IMR-90 (cell line): ENCODE measurements at regions not wholly inside any gene's neighbourhood (a gene's known extent, or its start where the extent isn't known, plus 50 kb on each side); places are given as distances from the start of the nearest gene placed in this dataset.

Experiments
- ATAC-seq: fragments of 200-7000 bp; cut with Tn5 transposase; 2 replicates; pipeline ENCODE4 v1.9.1; 2020; ENCODE audit warnings: low read depth, mild to moderate bottlenecking, moderate library complexity
- BruUV-seq: library from RNA; stranded (reverse); fragments of 400-500 nt; replicated peaks from 2 replicates; lab custom pipeline; 2021; lab: Mats Ljungman, UMichigan
- CTCF ChIA-PET: fragments of 300-600 bp; formaldehyde crosslinking; extraction: SDS; loops from one replicate; lab custom pipeline; 2021; ENCODE audit warnings: antibody characterized with exemption; lab: Yijun Ruan, JAX
- POLR2A ChIA-PET: fragments of 300-600 bp; sonication (Branson Sonifier 250); formaldehyde crosslinking; loops from one replicate; lab custom pipeline; 2022; ENCODE audit warnings: antibody characterized with exemption; ENCODE audit not compliant: unreplicated experiment; lab: Charles Lee
- DNase-seq: peaks from one replicate; pipeline ENCODE4 v3.0.0; 2013
- H2AFZ ChIP-seq: replicated peaks from 2 replicates; pipeline ENCODE3; 2013; ENCODE audit warnings: low read length, mild to moderate bottlenecking; ENCODE audit not compliant: poor library complexity
- H2AK5ac ChIP-seq: 2 replicates; pipeline ENCODE4 v1.6.1; 2013; ENCODE audit warnings: low read depth, low read length, inconsistent platforms
- H2AK9ac ChIP-seq: replicated peaks from 2 replicates; pipeline ENCODE3; 2013; ENCODE audit warnings: mild to moderate bottlenecking, low read depth, low read length, moderate library complexity; ENCODE audit not compliant: poor library complexity
- H2BK120ac ChIP-seq: 2 replicates; pipeline ENCODE4 v1.6.1; 2013; ENCODE audit warnings: low read depth, low read length, inconsistent platforms
- H2BK15ac ChIP-seq: 3 replicates; pipeline ENCODE4 v1.6.1; 2013; ENCODE audit warnings: low read depth, low read length, inconsistent platforms
- H2BK20ac ChIP-seq: 2 replicates; pipeline ENCODE4 v1.6.1; 2013; ENCODE audit warnings: low read depth, mild to moderate bottlenecking, inconsistent platforms, low read length, moderate library complexity
- H2BK5ac ChIP-seq: 2 replicates; pipeline ENCODE4 v1.6.1; 2013; ENCODE audit warnings: mild to moderate bottlenecking, low read depth, low read length, inconsistent platforms; ENCODE audit not compliant: poor library complexity, severe bottlenecking
- H3K14ac ChIP-seq: replicated peaks from 2 replicates; pipeline ENCODE4 v1.6.1; 2013; ENCODE audit warnings: low read depth, low read length, inconsistent platforms
- H3K18ac ChIP-seq: 2 replicates; pipeline ENCODE4 v1.6.1; 2013; ENCODE audit warnings: low read depth, low read length, control low read depth
- H3K23ac ChIP-seq: 2 replicates; pipeline ENCODE4 v1.6.1; 2013; ENCODE audit warnings: low read depth, low read length, inconsistent platforms
- H3K27ac ChIP-seq: 2 replicates; pipeline ENCODE4 v1.5.1; 2013; ENCODE audit warnings: mild to moderate bottlenecking, control low read depth, low read length; ENCODE audit not compliant: insufficient read depth
- H3K27me3 ChIP-seq: 2 replicates; pipeline ENCODE4 v1.6.1; 2013; ENCODE audit warnings: low read length; ENCODE audit not compliant: control insufficient read depth, insufficient read depth
- H3K36me3 ChIP-seq: 2 replicates; pipeline ENCODE4 v1.6.1; 2013; ENCODE audit warnings: low read length, mixed read lengths; ENCODE audit not compliant: control insufficient read depth, insufficient read depth
- H3K4ac ChIP-seq: 2 replicates; pipeline ENCODE4 v1.6.1; 2013; ENCODE audit warnings: low read depth, low read length, inconsistent platforms
- H3K4me1 ChIP-seq: 2 replicates; pipeline ENCODE4 v1.6.1; 2013; ENCODE audit warnings: low read length, mixed read lengths; ENCODE audit not compliant: control insufficient read depth, insufficient read depth
- H3K4me2 ChIP-seq: 2 replicates; pipeline ENCODE4 v1.6.1; 2013; ENCODE audit warnings: low read depth, mild to moderate bottlenecking, control low read depth, low read length, moderate library complexity
- H3K4me3 ChIP-seq: 2 replicates; pipeline ENCODE4 v1.5.1; 2013; ENCODE audit warnings: low read depth, mild to moderate bottlenecking, control low read depth, low read length, moderate library complexity; ENCODE audit not compliant: insufficient read depth
- H3K56ac ChIP-seq: 2 replicates; pipeline ENCODE4 v1.6.1; 2013; ENCODE audit warnings: low read length, inconsistent platforms; ENCODE audit not compliant: insufficient read depth; ENCODE audit errors: extremely low read depth
- H3K79me1 ChIP-seq, 2 experiments: 2 replicates each; pipeline ENCODE4 v1.6.1; 2013; ENCODE audit warnings: low read length in 2 of 2, inconsistent platforms in 1 of 2, low read depth in 1 of 2
- H3K9ac ChIP-seq: 2 replicates; pipeline ENCODE4 v1.6.1; 2013; ENCODE audit warnings: low read depth, low read length, control low read depth
- H3K9me1 ChIP-seq: 2 replicates; pipeline ENCODE4 v1.6.1; 2013; ENCODE audit warnings: low read length, inconsistent platforms; ENCODE audit not compliant: insufficient read depth
- H3K9me3 ChIP-seq: 2 replicates; pipeline ENCODE4 v1.6.1; 2013; ENCODE audit warnings: low read length; ENCODE audit not compliant: control insufficient read depth, insufficient read depth
- H4K20me1 ChIP-seq: 2 replicates; pipeline ENCODE4 v1.6.1; 2013; ENCODE audit warnings: low read length, inconsistent platforms; ENCODE audit not compliant: insufficient read depth
- H4K5ac ChIP-seq: 2 replicates; pipeline ENCODE4 v1.6.1; 2013; ENCODE audit warnings: mild to moderate bottlenecking, low read depth, low read length, control low read depth
- H4K8ac ChIP-seq, 2 experiments: 2 replicates each; pipeline ENCODE4 v1.6.1; 2013; ENCODE audit warnings: low read depth in 2 of 2, low read length in 2 of 2, control low read depth in 1 of 2, inconsistent platforms in 1 of 2
- H4K91ac ChIP-seq: 2 replicates; pipeline ENCODE4 v1.6.1; 2013; ENCODE audit warnings: low read depth, low read length, inconsistent platforms; ENCODE audit not compliant: insufficient read depth
- BHLHE40 ChIP-seq: fragments of 150-350 bp; IDR thresholded peaks from 2 replicates; pipeline ENCODE4 v1.6.1; 2016; ENCODE audit warnings: mild to moderate bottlenecking, low read depth, low read length
- CEBPB ChIP-seq: IDR thresholded peaks from 2 replicates; pipeline ENCODE4 v1.6.1; 2012; ENCODE audit warnings: low read depth, low read length, improper control_type of control experiment
- CHD1 ChIP-seq: IDR thresholded peaks from 2 replicates; pipeline ENCODE4 v1.6.1; 2012; ENCODE audit warnings: low read depth, low read length, improper control_type of control experiment
- FOS ChIP-seq: fragments of 150-350 bp; IDR thresholded peaks from 2 replicates; pipeline ENCODE4 v1.6.1; 2016; ENCODE audit warnings: low read depth, low read length
- MAFK ChIP-seq: IDR thresholded peaks from 2 replicates; pipeline ENCODE4 v1.6.1; 2012; ENCODE audit warnings: low read depth, low read length, improper control_type of control experiment
- MAZ ChIP-seq: IDR thresholded peaks from 2 replicates; pipeline ENCODE4 v1.6.1; 2012; ENCODE audit warnings: low read depth, mild to moderate bottlenecking, low read length, improper control_type of control experiment, moderate library complexity, borderline replicate concordance
- MXI1 ChIP-seq: IDR thresholded peaks from 2 replicates; pipeline ENCODE4 v1.6.1; 2012; ENCODE audit warnings: low read depth, mild to moderate bottlenecking, low read length, moderate library complexity, borderline replicate concordance
- NFE2L2 ChIP-seq: fragments of 150-350 bp; IDR thresholded peaks from 2 replicates; pipeline ENCODE4 v1.6.1; 2016; ENCODE audit warnings: low read depth, mild to moderate bottlenecking, low read length
- POLR2A ChIP-seq: IDR thresholded peaks from 2 replicates; pipeline ENCODE4 v1.6.1; 2012; ENCODE audit warnings: mild to moderate bottlenecking, low read depth, low read length
- RAD21 ChIP-seq: IDR thresholded peaks from 2 replicates; pipeline ENCODE4 v1.6.1; 2012; ENCODE audit warnings: low read length, improper control_type of control experiment
- RCOR1 ChIP-seq: IDR thresholded peaks from 2 replicates; pipeline ENCODE4 v1.6.1; 2012; ENCODE audit warnings: mild to moderate bottlenecking, low read length, improper control_type of control experiment; ENCODE audit not compliant: insufficient replicate concordance
- RFX5 ChIP-seq: IDR thresholded peaks from 2 replicates; pipeline ENCODE4 v1.8.0; 2012; ENCODE audit warnings: low read depth, mild to moderate bottlenecking, low read length, moderate library complexity
- SMC3 ChIP-seq: fragments of 150-350 bp; IDR thresholded peaks from 2 replicates; pipeline ENCODE4 v1.6.1; 2016; ENCODE audit warnings: low read depth, mild to moderate bottlenecking, antibody characterized with exemption, low read length, moderate library complexity
- WGBS, 2 experiments: methylation state at CpG; one replicate each; pipeline versions ENCODE4 v1.1.5 to v1.1.7; 2013; ENCODE audit warnings: missing lambda C conversion rate in 2 of 2; ENCODE audit not compliant: insufficient read length in 1 of 2; ENCODE audit errors: extremely low coverage in 2 of 2; 5-methylcytosine and 5-hydroxymethylcytosine counted together
- dilution Hi-C: fragments of 300-500 bp; cut with HindIII; formaldehyde crosslinking; loops from one replicate; pipeline ENCODE4 v1.14.3; 2018; ENCODE audit warnings: low sequenced_read_pairs; ENCODE audit not compliant: unreplicated experiment
- in situ Hi-C: fragments of 300-500 bp; cut with MboI; formaldehyde crosslinking; loops from 3 replicates; pipeline ENCODE4 v1.14.3; 2019; ENCODE audit warnings: low sequenced_read_pairs, inconsistent platforms, mixed read lengths
- intact Hi-C: fragments of 100-400 bp; cut with micrococcal nuclease; formaldehyde crosslinking; loops from 2 replicates; pipeline ENCODE4 v1.10.0; 2022
- TF ChIP-seq, protein P1 (sequence below): conservative IDR thresholded peaks from 2 replicates; pipeline ENCODE4 v1.5.1; 2012; ENCODE audit warnings: mild to moderate bottlenecking, low read depth, low read length, improper control_type of control experiment
- TF ChIP-seq, protein P2 (sequence below): fragments of 150-350 bp; IDR thresholded peaks from 2 replicates; pipeline ENCODE4 v1.6.1; 2017; ENCODE audit warnings: mild to moderate bottlenecking, antibody characterized with exemption, low read length, low read depth
- TF ChIP-seq, protein P3 (sequence below): fragments of 150-350 bp; IDR thresholded peaks from 2 replicates; pipeline ENCODE4 v1.6.1; 2016; ENCODE audit warnings: low read depth, mild to moderate bottlenecking, low read length, moderate library complexity, borderline replicate concordance

DNA sequence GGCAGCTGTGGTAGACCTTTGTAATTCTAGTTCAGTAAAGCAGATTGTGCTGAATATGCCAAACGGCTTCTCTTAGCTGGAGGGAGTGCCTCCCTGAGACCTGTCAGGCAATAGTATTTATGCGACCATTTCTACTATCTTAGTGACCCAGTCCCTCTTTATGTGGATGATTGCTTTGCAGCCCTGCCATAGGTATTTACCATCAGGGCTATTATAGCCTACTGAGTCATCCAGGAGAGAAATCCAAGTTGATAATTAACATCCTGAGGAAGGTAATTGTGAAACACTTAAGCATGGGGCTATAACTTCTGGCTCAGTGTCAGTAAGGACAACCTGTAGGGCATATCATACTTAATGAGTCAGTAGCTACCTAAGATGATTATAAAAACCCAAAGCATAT is 103.9 kb upstream of the MAOA start:
- no peaks in the 10 kb centered on the region for H4K20me1 ChIP-seq
- no peak for ATAC-seq
- H3K9ac ChIP-seq: no peak overlapping the region
- no CpG with 5 or more reads among the region's 2 CpGs for WGBS, 2 experiments
- no peaks in the 10 kb centered on the region for H3K4me1 ChIP-seq
- H3K14ac ChIP-seq: no peak overlapping the region
- in situ Hi-C loops (no loop called here), dilution Hi-C loops (no loop called here), intact Hi-C loops (loop anchor here (10.0 kb wide), 2 partner anchors 197 to 383 kb away; no protein-coding TSS in a partner anchor)
- H3K27me3 ChIP-seq: peaks cover 2% of the 10 kb centered on the region; the same call in 1 of the 2 replicates
- H3K56ac ChIP-seq: no peak overlapping the region
- no peak overlapping the region for H4K91ac ChIP-seq
- no peak overlapping the region for H3K18ac ChIP-seq
- no TSS peak for BruUV-seq
- H3K27ac ChIP-seq: no peak overlapping the region
- no peaks in the 10 kb centered on the region for H3K9me1 ChIP-seq
- no peaks in the 10 kb centered on the region for H3K36me3 ChIP-seq
- no peak overlapping the region for H2AFZ ChIP-seq
- POLR2A ChIA-PET: no interaction called here
- no peaks in the 10 kb centered on the region for H3K9me3 ChIP-seq
- H3K4me2 ChIP-seq: no peak overlapping the region
- TF ChIP-seq POLR2A (no peak), FOS (no peak), SMC3 (no peak), RFX5 (no peak), MAFK (no peak), BHLHE40 (no peak), MAZ (no peak), RAD21 (no peak), CEBPB (no peak), CHD1 (no peak), RCOR1 (no peak), NFE2L2 (no peak), MXI1 (no peak)
- TF ChIP-seq, protein P1, sequence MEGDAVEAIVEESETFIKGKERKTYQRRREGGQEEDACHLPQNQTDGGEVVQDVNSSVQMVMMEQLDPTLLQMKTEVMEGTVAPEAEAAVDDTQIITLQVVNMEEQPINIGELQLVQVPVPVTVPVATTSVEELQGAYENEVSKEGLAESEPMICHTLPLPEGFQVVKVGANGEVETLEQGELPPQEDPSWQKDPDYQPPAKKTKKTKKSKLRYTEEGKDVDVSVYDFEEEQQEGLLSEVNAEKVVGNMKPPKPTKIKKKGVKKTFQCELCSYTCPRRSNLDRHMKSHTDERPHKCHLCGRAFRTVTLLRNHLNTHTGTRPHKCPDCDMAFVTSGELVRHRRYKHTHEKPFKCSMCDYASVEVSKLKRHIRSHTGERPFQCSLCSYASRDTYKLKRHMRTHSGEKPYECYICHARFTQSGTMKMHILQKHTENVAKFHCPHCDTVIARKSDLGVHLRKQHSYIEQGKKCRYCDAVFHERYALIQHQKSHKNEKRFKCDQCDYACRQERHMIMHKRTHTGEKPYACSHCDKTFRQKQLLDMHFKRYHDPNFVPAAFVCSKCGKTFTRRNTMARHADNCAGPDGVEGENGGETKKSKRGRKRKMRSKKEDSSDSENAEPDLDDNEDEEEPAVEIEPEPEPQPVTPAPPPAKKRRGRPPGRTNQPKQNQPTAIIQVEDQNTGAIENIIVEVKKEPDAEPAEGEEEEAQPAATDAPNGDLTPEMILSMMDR: no peak
- TF ChIP-seq, protein P2, sequence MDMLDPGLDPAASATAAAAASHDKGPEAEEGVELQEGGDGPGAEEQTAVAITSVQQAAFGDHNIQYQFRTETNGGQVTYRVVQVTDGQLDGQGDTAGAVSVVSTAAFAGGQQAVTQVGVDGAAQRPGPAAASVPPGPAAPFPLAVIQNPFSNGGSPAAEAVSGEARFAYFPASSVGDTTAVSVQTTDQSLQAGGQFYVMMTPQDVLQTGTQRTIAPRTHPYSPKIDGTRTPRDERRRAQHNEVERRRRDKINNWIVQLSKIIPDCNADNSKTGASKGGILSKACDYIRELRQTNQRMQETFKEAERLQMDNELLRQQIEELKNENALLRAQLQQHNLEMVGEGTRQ: no peak
- TF ChIP-seq, protein P3, sequence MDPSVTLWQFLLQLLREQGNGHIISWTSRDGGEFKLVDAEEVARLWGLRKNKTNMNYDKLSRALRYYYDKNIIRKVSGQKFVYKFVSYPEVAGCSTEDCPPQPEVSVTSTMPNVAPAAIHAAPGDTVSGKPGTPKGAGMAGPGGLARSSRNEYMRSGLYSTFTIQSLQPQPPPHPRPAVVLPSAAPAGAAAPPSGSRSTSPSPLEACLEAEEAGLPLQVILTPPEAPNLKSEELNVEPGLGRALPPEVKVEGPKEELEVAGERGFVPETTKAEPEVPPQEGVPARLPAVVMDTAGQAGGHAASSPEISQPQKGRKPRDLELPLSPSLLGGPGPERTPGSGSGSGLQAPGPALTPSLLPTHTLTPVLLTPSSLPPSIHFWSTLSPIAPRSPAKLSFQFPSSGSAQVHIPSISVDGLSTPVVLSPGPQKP: no peak
- H4K5ac ChIP-seq: no peak overlapping the region
- H2BK120ac ChIP-seq: no peak overlapping the region
- H2AK5ac ChIP-seq: no peak overlapping the region
- no peak for DNase-seq
- H3K23ac ChIP-seq: no peak overlapping the region
- H3K79me1 ChIP-seq: no peaks in the 10 kb centered on the region
- H2BK20ac ChIP-seq: no peak overlapping the region
- no peak overlapping the region for H2AK9ac ChIP-seq
- H2BK5ac ChIP-seq: no peak overlapping the region
- no peak overlapping the region for H4K8ac ChIP-seq
- no peak overlapping the region for H3K4me3 ChIP-seq
- H3K4ac ChIP-seq: no peak overlapping the region
- H2BK15ac ChIP-seq: no peak overlapping the region
- CTCF ChIA-PET: no interaction called here
